ENCODE measurements at regions not wholly inside any gene's neighbourhood (a gene's known extent, or its start where the extent isn't known, plus 50 kb on each side); places are given as distances from the start of the nearest gene placed in this dataset.

DNA sequence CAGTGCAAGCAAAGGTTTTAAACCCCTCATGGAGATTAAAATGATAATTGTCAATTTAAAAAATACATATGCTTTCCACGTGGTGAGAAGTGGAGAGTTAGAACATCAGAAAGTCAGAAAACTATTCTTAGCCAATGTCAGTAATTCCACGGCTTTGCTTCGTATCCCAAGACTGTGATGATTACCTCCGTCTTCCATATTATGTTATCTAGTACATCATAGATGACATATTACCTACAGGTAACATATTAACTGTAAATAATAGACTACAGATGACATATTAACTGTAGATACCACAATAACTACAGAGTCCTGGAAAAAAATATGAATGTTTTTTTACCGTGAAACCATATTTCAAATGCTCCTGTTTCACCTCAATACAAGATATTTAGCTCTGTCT is 579.4 kb upstream of the PFKP start:
- TF ChIP-seq, protein P1, sequence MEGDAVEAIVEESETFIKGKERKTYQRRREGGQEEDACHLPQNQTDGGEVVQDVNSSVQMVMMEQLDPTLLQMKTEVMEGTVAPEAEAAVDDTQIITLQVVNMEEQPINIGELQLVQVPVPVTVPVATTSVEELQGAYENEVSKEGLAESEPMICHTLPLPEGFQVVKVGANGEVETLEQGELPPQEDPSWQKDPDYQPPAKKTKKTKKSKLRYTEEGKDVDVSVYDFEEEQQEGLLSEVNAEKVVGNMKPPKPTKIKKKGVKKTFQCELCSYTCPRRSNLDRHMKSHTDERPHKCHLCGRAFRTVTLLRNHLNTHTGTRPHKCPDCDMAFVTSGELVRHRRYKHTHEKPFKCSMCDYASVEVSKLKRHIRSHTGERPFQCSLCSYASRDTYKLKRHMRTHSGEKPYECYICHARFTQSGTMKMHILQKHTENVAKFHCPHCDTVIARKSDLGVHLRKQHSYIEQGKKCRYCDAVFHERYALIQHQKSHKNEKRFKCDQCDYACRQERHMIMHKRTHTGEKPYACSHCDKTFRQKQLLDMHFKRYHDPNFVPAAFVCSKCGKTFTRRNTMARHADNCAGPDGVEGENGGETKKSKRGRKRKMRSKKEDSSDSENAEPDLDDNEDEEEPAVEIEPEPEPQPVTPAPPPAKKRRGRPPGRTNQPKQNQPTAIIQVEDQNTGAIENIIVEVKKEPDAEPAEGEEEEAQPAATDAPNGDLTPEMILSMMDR (IDR thresholded peaks at IDR 0.05; ENCODE audit: low read depth, low read length, missing input control): no peak
- TF ChIP-seq YY1 (IDR thresholded peaks at IDR 0.05) (no peak), RAD21 (IDR thresholded peaks at IDR 0.05) (no peak), MAX (IDR thresholded peaks at IDR 0.05) (no peak), TAF1 (conservative IDR thresholded peaks at IDR 0.05) (no peak), SP1 (IDR thresholded peaks at IDR 0.05) (no peak), JUND (IDR thresholded peaks at IDR 0.05) (no peak), FOXA1 (IDR thresholded peaks at IDR 0.05) (no peak)
- TF ChIP-seq, protein P2, sequence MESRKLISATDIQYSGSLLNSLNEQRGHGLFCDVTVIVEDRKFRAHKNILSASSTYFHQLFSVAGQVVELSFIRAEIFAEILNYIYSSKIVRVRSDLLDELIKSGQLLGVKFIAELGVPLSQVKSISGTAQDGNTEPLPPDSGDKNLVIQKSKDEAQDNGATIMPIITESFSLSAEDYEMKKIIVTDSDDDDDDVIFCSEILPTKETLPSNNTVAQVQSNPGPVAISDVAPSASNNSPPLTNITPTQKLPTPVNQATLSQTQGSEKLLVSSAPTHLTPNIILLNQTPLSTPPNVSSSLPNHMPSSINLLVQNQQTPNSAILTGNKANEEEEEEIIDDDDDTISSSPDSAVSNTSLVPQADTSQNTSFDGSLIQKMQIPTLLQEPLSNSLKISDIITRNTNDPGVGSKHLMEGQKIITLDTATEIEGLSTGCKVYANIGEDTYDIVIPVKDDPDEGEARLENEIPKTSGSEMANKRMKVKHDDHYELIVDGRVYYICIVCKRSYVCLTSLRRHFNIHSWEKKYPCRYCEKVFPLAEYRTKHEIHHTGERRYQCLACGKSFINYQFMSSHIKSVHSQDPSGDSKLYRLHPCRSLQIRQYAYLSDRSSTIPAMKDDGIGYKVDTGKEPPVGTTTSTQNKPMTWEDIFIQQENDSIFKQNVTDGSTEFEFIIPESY (IDR thresholded peaks at IDR 0.05): no peak
